ENCODE measurements at regions not wholly inside any gene's neighbourhood (a gene's known extent, or its start where the extent isn't known, plus 50 kb on each side); places are given as distances from the start of the nearest gene placed in this dataset.
A peak's percentile ranks its signal among the peaks of the same experiment; 100 is the strongest.

- no peak for DNase-seq
- ATAC-seq = no peak
- intact Hi-C loops (cut with DNase I, micrococcal nuclease) = no loop called here
- Histone ChIP-seq H3K4me3 (no peak overlapping the region), H3K36me3 (ENCODE audit: low read depth) (no peaks in the 10 kb centered on the region), H3K4me1 (ENCODE audit: low read depth) (no peaks in the 10 kb centered on the region), H3K9me3 (no peaks in the 10 kb centered on the region)
- TF ChIP-seq CTCF (IDR thresholded peaks at IDR 0.05) = no peak
Measured at GRCh38 chr18:2096551-2096950, 474.8 kb downstream of the METTL4 start.

GRCh38 chr18:2100694-2101213 is 470.6 kb downstream of the METTL4 start:
- TF ChIP-seq CTCF (IDR thresholded peaks at IDR 0.05) = no peak
- Histone ChIP-seq H3K36me3 (ENCODE audit: low read depth) (no peaks in the 10 kb centered on the region), H3K4me1 (ENCODE audit: low read depth) (no peaks in the 10 kb centered on the region), H3K9me3 (no peaks in the 10 kb centered on the region), H3K4me3 (no peak overlapping the region)
- ATAC-seq = no peak
- intact Hi-C loops (cut with DNase I, micrococcal nuclease) = loop anchor here in 1 of 2 donors (10.0 kb wide), 1 partner anchor 76 kb away; no protein-coding TSS in a partner anchor
- no peak for DNase-seq

- Histone ChIP-seq H3K9me3 (no peaks in the 10 kb centered on the region), H3K4me3 (no peak overlapping the region), H3K36me3 (ENCODE audit: low read depth) (no peaks in the 10 kb centered on the region), H3K4me1 (ENCODE audit: low read depth) (no peaks in the 10 kb centered on the region)
- intact Hi-C loops (cut with DNase I, micrococcal nuclease) = loop anchor here in 1 of 2 donors (10.0 kb wide), 1 partner anchor 77 kb away; no protein-coding TSS in a partner anchor
- TF ChIP-seq CTCF (IDR thresholded peaks at IDR 0.05) = no peak
- DNase-seq = no peak
- ATAC-seq = no peak
Measured at GRCh38 chr18:2102022-2102421, 469.3 kb downstream of the METTL4 start.

- Histone ChIP-seq H3K9me3 (no peaks in the 10 kb centered on the region), H3K4me3 (no peak overlapping the region), H3K36me3 (ENCODE audit: low read depth) (no peaks in the 10 kb centered on the region), H3K4me1 (ENCODE audit: low read depth) (no peaks in the 10 kb centered on the region)
- no peak for ATAC-seq
- no peak for TF ChIP-seq CTCF (IDR thresholded peaks at IDR 0.05)
- no peak for DNase-seq
- intact Hi-C loops (cut with DNase I, micrococcal nuclease) = loop anchor here in 1 of 2 donors (10.0 kb wide), 1 partner anchor 78 kb away; no protein-coding TSS in a partner anchor
Measured at GRCh38 chr18:2103299-2103698, 468.0 kb downstream of the METTL4 start.

GRCh38 chr18:2104620-2105462 is 466.5 kb downstream of the METTL4 start:
- intact Hi-C loops (cut with DNase I, micrococcal nuclease) = loop anchor here in 1 of 2 donors (10.0 kb wide), 1 partner anchor 80 kb away; no protein-coding TSS in a partner anchor
- peak; percentile 48 to 67 (median 56) for DNase-seq

More at GRCh38 chr18:2104620-2105462, 466.5 kb downstream of the METTL4 start:
- Histone ChIP-seq H3K4me1 (ENCODE audit: low read depth) (no peaks in the 10 kb centered on the region), H3K4me3 (no peak overlapping the region), H3K9me3 (no peaks in the 10 kb centered on the region), H3K36me3 (ENCODE audit: low read depth) (no peaks in the 10 kb centered on the region)
- ATAC-seq = peak; percentile 85
- TF ChIP-seq CTCF (IDR thresholded peaks at IDR 0.05) = peak; percentile 33

Measured in mucosa of descending colon (tissue), 3 donors.